Prostate gland (tissue), 2 donors: ENCODE measurements at regions not wholly inside any gene's neighbourhood (a gene's known extent, or its start where the extent isn't known, plus 50 kb on each side); places are given as distances from the start of the nearest gene placed in this dataset.

Experiments
- CTCF ChIP-seq, 4 experiments: fragments of 200-600 bp in 2 of 4; fragments of 450-650 bp in 2 of 4; sonication (generic) in 2 of 4; IDR thresholded peaks; 1 replicate in 3 of 4; 2 replicates in 1 of 4; pipeline ENCODE4 v1.5.1; 2016 to 2019; ENCODE audit warnings: antibody characterized with exemption in 4 of 4, mild to moderate bottlenecking in 2 of 4, moderate library complexity in 2 of 4
- POLR2AphosphoS5 ChIP-seq: sonication (generic); formaldehyde crosslinking; IDR thresholded peaks from one replicate; pipeline ENCODE4 v1.6.1; 2017; ENCODE audit warnings: antibody characterized with exemption

DNA sequence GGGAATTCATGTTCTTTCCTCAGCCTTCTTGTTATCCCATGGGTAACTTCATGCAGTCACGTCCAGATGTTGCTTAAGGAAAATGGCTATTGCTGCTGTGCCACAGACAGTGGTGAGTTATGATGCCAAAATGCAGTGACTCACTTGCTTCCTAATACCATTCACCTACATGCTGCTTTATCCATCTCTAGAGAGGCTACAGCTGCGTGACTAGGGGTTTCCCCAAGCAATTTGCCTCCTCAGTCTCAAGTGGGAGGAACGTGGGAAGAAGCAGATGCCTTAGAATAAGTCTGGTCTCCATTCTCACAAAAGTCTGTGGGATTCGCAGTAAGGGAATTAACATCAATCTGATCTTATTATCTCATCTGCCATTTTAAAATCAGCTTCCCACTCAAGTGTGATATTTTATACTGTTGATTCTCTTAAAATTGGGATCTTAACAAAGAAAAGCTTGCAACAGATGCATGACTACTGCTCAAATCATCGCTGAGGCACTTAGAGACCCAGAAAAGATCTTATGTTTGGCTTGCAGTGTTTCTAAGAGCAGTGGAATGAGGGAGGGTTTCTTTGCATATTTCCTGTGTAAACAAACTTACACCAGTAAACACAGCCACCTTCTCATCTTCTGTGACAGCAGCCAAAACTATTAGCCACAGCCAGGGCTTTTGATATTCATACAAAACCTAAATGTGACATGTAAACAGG lies 62.0 kb upstream of the ACP3 start:
- no peak for TF ChIP-seq CTCF (IDR thresholded peaks at IDR 0.05)
- TF ChIP-seq POLR2AphosphoS5: peak; percentile 46
